ENCODE measurements at regions not wholly inside any gene's neighbourhood (a gene's known extent, or its start where the extent isn't known, plus 50 kb on each side); places are given as distances from the start of the nearest gene placed in this dataset.

DNA sequence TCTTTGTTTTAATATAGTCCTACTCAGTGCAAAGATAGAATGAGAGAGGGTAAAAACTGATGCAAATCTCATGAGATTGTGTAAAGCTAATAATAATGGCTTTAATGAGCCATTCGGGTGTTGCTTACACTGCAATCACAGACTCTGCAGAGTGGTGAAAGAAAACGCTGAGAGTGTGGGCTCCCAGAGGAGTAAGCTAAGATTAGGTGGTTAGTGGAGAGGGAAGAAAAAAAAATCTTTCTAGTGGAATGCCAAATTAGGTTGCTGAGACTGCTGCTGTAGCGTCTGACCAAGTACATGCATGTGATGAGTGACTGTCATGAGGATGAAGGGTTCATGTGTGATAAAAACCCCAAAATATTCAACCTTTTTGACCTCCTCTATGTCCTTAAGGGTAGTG, 645.9 kb upstream of the ADGRL4 start:
- TF ChIP-seq POLR2A (IDR thresholded peaks at IDR 0.05), result no peak
- TF ChIP-seq, protein P1, sequence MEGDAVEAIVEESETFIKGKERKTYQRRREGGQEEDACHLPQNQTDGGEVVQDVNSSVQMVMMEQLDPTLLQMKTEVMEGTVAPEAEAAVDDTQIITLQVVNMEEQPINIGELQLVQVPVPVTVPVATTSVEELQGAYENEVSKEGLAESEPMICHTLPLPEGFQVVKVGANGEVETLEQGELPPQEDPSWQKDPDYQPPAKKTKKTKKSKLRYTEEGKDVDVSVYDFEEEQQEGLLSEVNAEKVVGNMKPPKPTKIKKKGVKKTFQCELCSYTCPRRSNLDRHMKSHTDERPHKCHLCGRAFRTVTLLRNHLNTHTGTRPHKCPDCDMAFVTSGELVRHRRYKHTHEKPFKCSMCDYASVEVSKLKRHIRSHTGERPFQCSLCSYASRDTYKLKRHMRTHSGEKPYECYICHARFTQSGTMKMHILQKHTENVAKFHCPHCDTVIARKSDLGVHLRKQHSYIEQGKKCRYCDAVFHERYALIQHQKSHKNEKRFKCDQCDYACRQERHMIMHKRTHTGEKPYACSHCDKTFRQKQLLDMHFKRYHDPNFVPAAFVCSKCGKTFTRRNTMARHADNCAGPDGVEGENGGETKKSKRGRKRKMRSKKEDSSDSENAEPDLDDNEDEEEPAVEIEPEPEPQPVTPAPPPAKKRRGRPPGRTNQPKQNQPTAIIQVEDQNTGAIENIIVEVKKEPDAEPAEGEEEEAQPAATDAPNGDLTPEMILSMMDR (IDR thresholded peaks at IDR 0.05), result no peak
